H9 (cell line): ENCODE measurements at regions not wholly inside any gene's neighbourhood (a gene's known extent, or its start where the extent isn't known, plus 50 kb on each side); places are given as distances from the start of the nearest gene placed in this dataset.

Source experiments
- DNase-seq: peaks from one replicate; pipeline ENCODE4 v3.0.0-alpha.2; 2017
- H2AFZ ChIP-seq: one replicate; pipeline ENCODE4 v1.6.1; 2013; ENCODE audit warnings: mild to moderate bottlenecking, low read length, control low read depth, moderate library complexity
- H2AK5ac ChIP-seq: 2 replicates; pipeline ENCODE4 v1.6.1; 2013; ENCODE audit warnings: low read length, control low read depth, mixed read lengths; ENCODE audit not compliant: insufficient read length
- H2BK120ac ChIP-seq: one replicate; pipeline ENCODE4 v1.6.1; 2013; ENCODE audit warnings: low read depth, mild to moderate bottlenecking, low read length, control low read depth, inconsistent platforms; ENCODE audit not compliant: poor library complexity, severe bottlenecking
- H2BK12ac ChIP-seq: 2 replicates; pipeline ENCODE4 v1.6.1; 2013; ENCODE audit warnings: low read length, control low read depth, mixed read lengths, low read depth; ENCODE audit not compliant: insufficient read length
- H2BK15ac ChIP-seq: 2 replicates; pipeline ENCODE4 v1.6.1; 2013; ENCODE audit warnings: low read depth, low read length, control low read depth
- H2BK20ac ChIP-seq: one replicate; pipeline ENCODE4 v1.6.1; 2013; ENCODE audit warnings: low read depth, mild to moderate bottlenecking, low read length, control low read depth, inconsistent platforms; ENCODE audit not compliant: poor library complexity, severe bottlenecking
- H2BK5ac ChIP-seq: 2 replicates; pipeline ENCODE4 v1.6.1; 2013; ENCODE audit warnings: low read length, control low read depth, mixed read lengths; ENCODE audit not compliant: insufficient read length
- H3K14ac ChIP-seq: 2 replicates; pipeline ENCODE4 v1.6.1; 2013; ENCODE audit warnings: low read length, control low read depth; ENCODE audit not compliant: insufficient read depth
- H3K18ac ChIP-seq: 2 replicates; pipeline ENCODE4 v1.6.1; 2013; ENCODE audit warnings: low read depth, mild to moderate bottlenecking, mixed read lengths, low read length, control low read depth; ENCODE audit not compliant: insufficient read length
- H3K23ac ChIP-seq: 2 replicates; pipeline ENCODE4 v1.6.1; 2013; ENCODE audit warnings: low read length, control low read depth, mixed read lengths, low read depth; ENCODE audit not compliant: insufficient read length
- H3K23me2 ChIP-seq: 2 replicates; pipeline ENCODE4 v1.6.1; 2013; ENCODE audit warnings: low read depth, mild to moderate bottlenecking, mixed read lengths, low read length, control low read depth; ENCODE audit not compliant: insufficient read length, poor library complexity, severe bottlenecking
- H3K27ac ChIP-seq: 2 replicates; pipeline ENCODE4 v1.5.1; 2013; ENCODE audit warnings: low read length, control low read depth, mixed read lengths, low read depth; ENCODE audit not compliant: insufficient read length
- H3K27me3 ChIP-seq: 2 replicates; pipeline ENCODE4 v1.6.1; 2013; ENCODE audit warnings: low read length, control low read depth, inconsistent platforms; ENCODE audit not compliant: insufficient read depth
- H3K4ac ChIP-seq: 2 replicates; pipeline ENCODE4 v1.6.1; 2013; ENCODE audit warnings: low read depth, mild to moderate bottlenecking, control low read depth, inconsistent platforms, low read length, moderate library complexity
- H3K4me1 ChIP-seq: 2 replicates; pipeline ENCODE4 v1.6.1; 2013; ENCODE audit warnings: low read length, control low read depth, inconsistent platforms; ENCODE audit not compliant: insufficient read depth
- H3K4me2 ChIP-seq: 2 replicates; pipeline ENCODE4 v1.6.1; 2013; ENCODE audit warnings: low read length, control low read depth, mixed read lengths; ENCODE audit not compliant: insufficient read length, insufficient read depth
- H3K56ac ChIP-seq: 2 replicates; pipeline ENCODE4 v1.6.1; 2013; ENCODE audit warnings: low read depth, mild to moderate bottlenecking, mixed read lengths, low read length, control low read depth; ENCODE audit not compliant: insufficient read length
- H3K79me1 ChIP-seq: 2 replicates; pipeline ENCODE4 v1.6.1; 2013; ENCODE audit warnings: low read depth, mild to moderate bottlenecking, moderate library complexity, low read length, control low read depth, inconsistent platforms; ENCODE audit not compliant: insufficient read depth, poor library complexity, severe bottlenecking
- H3K79me2 ChIP-seq: 2 replicates; pipeline ENCODE4 v1.6.1; 2013; ENCODE audit warnings: low read length, control low read depth, inconsistent platforms; ENCODE audit not compliant: insufficient read depth
- H3K9ac ChIP-seq: 2 replicates; pipeline ENCODE4 v1.6.1; 2013; ENCODE audit warnings: low read length, control low read depth, mixed read lengths; ENCODE audit not compliant: insufficient read length; ENCODE audit errors: extremely low read depth
- H3K9me3 ChIP-seq: one replicate; pipeline ENCODE4 v1.6.1; 2013; ENCODE audit warnings: low read depth, low read length, inconsistent platforms; ENCODE audit not compliant: control insufficient read depth
- H3T11ph ChIP-seq: one replicate; pipeline ENCODE4 v1.6.1; 2013; ENCODE audit warnings: mild to moderate bottlenecking, low read length, control low read depth, inconsistent platforms
- H4K20me1 ChIP-seq: one replicate; pipeline ENCODE4 v1.6.1; 2013; ENCODE audit not compliant: control insufficient read depth, insufficient read length, insufficient read depth
- H4K5ac ChIP-seq: 2 replicates; pipeline ENCODE4 v1.6.1; 2013; ENCODE audit warnings: low read depth, mild to moderate bottlenecking, mixed read lengths, low read length, control low read depth; ENCODE audit not compliant: insufficient read length
- H4K8ac ChIP-seq: replicated peaks from 2 replicates; pipeline ENCODE4 v1.6.1; 2013; ENCODE audit warnings: low read length, control low read depth, mixed read lengths, low read depth; ENCODE audit not compliant: insufficient read length
- H4K91ac ChIP-seq: 2 replicates; pipeline ENCODE4 v1.6.1; 2013; ENCODE audit warnings: low read depth, mild to moderate bottlenecking, moderate library complexity, mixed read lengths, low read length, control low read depth; ENCODE audit not compliant: insufficient read length
- H3K27ac Mint-ChIP-seq, 3 experiments: 2 replicates in 2 of 3; 3 replicates in 1 of 3; pipeline ENCODE4 v1.8.0; 2020 to 2021; ENCODE audit warnings: mixed read lengths in 3 of 3, mild to moderate bottlenecking in 1 of 3, moderate library complexity in 1 of 3
- H3K27me3 Mint-ChIP-seq: 2 replicates; pipeline ENCODE4 v1.8.0; 2021; ENCODE audit warnings: low read depth, mild to moderate bottlenecking, moderate library complexity, mixed read lengths
- H3K36me3 Mint-ChIP-seq, 3 experiments: 2 replicates in 2 of 3; 3 replicates in 1 of 3; pipeline ENCODE4 v1.8.0; 2020 to 2021; ENCODE audit warnings: low read depth in 3 of 3, mixed read lengths in 3 of 3; ENCODE audit not compliant: insufficient read depth in 1 of 3
- H3K4me1 Mint-ChIP-seq, 2 experiments: 2 replicates each; pipeline ENCODE4 v1.8.0; 2020; ENCODE audit warnings: mixed read lengths in 2 of 2
- H3K4me3 Mint-ChIP-seq, 2 experiments: 2 replicates in 1 of 2; 3 replicates in 1 of 2; pipeline ENCODE4 v1.8.0; 2020 to 2021; ENCODE audit warnings: mild to moderate bottlenecking in 2 of 2, mixed read lengths in 2 of 2, moderate library complexity in 1 of 2
- H3K9me3 Mint-ChIP-seq, 2 experiments: 2 replicates in 1 of 2; 3 replicates in 1 of 2; pipeline ENCODE4 v1.8.0; 2020; ENCODE audit warnings: mild to moderate bottlenecking in 2 of 2, mixed read lengths in 2 of 2, moderate library complexity in 1 of 2
- WGBS: extraction: QIAGEN DNeasy Blood & Tissue Kit; methylation state at CpG from one replicate; pipeline ENCODE4 v1.1.7; 2013; ENCODE audit warnings: missing lambda C conversion rate, low lambda C conversion rate, mixed read lengths; ENCODE audit not compliant: insufficient read length; ENCODE audit errors: extremely low coverage; 5-methylcytosine and 5-hydroxymethylcytosine counted together
- TF ChIP-seq, protein P1 (sequence below): fragments of 200-600 bp; sonication (generic); conservative IDR thresholded peaks from 3 replicates; pipeline ENCODE4 v1.8.0; 2021; ENCODE audit warnings: antibody characterized with exemption, mild to moderate bottlenecking

DNA sequence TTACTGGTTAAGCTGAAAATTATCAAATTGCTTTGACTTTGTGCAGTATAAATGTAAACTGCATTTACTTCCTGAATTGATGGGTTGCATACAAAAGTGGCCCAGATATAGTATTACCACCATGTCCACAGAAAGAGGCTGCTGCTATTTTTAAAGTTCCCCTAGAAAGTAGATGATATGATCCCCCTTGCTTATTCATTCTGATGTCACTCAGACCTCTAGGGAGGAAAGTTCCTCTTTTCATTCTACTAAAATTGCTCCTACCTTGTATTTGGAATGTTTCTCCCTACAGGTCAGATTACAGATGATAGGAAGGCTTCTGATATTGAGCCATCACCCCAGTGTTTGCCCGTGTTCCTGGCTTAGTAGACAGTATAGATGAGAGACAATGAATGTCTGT is 247.6 kb upstream of the TNP1 start:
- peaks cover 21 to 25% of the 10 kb centered on the region in 2 experiments for H3K4me1 Mint-ChIP-seq

More for the DNA sequence above, 247.6 kb upstream of the TNP1 start:
- no peaks in the 10 kb centered on the region for H3K23me2 ChIP-seq
- no peak overlapping the region for H3T11ph ChIP-seq
- DNase-seq: no peak
- H3K9me3 Mint-ChIP-seq: no peaks in the 10 kb centered on the region
- no peaks in the 10 kb centered on the region for H4K20me1 ChIP-seq
- no peak overlapping the region for H3K56ac ChIP-seq
- no peak overlapping the region for H3K4me3 Mint-ChIP-seq
- WGBS: no CpG with 5 or more reads among the region's 1 CpG
- no peak overlapping the region for H3K18ac ChIP-seq
- H3K9ac ChIP-seq: no peak overlapping the region
- peaks cover 3% of the 10 kb centered on the region; the same call in 1 of the 2 replicates for H3K4me1 ChIP-seq
- no peak overlapping the region for H4K5ac ChIP-seq
- no peaks in the 10 kb centered on the region for H3K9me3 ChIP-seq
- no peak overlapping the region for H2AK5ac ChIP-seq
- TF ChIP-seq, protein P1, sequence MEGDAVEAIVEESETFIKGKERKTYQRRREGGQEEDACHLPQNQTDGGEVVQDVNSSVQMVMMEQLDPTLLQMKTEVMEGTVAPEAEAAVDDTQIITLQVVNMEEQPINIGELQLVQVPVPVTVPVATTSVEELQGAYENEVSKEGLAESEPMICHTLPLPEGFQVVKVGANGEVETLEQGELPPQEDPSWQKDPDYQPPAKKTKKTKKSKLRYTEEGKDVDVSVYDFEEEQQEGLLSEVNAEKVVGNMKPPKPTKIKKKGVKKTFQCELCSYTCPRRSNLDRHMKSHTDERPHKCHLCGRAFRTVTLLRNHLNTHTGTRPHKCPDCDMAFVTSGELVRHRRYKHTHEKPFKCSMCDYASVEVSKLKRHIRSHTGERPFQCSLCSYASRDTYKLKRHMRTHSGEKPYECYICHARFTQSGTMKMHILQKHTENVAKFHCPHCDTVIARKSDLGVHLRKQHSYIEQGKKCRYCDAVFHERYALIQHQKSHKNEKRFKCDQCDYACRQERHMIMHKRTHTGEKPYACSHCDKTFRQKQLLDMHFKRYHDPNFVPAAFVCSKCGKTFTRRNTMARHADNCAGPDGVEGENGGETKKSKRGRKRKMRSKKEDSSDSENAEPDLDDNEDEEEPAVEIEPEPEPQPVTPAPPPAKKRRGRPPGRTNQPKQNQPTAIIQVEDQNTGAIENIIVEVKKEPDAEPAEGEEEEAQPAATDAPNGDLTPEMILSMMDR: no peak
- H3K4me2 ChIP-seq: no peak overlapping the region
- no peak overlapping the region for H4K8ac ChIP-seq
- no peak overlapping the region for H2BK5ac ChIP-seq
- H4K91ac ChIP-seq: no peak overlapping the region
- no peaks in the 10 kb centered on the region for H3K79me1 ChIP-seq
- no peak overlapping the region for H2BK12ac ChIP-seq
- no peak overlapping the region for H2BK15ac ChIP-seq
- no peak overlapping the region for H2BK20ac ChIP-seq
- H3K4ac ChIP-seq: no peak overlapping the region
- no peak overlapping the region for H2BK120ac ChIP-seq
- no peaks in the 10 kb centered on the region for H3K79me2 ChIP-seq
- no peaks in the 10 kb centered on the region; the same call in 1 of the 2 replicates for H3K27me3 ChIP-seq
- no peak overlapping the region for H3K14ac ChIP-seq
- no peak overlapping the region for H2AFZ ChIP-seq
- H3K27ac ChIP-seq: no peak overlapping the region
- no peaks in the 10 kb centered on the region for H3K27me3 Mint-ChIP-seq
- no peak overlapping the region for H3K27ac Mint-ChIP-seq
- no peaks in the 10 kb centered on the region for H3K36me3 Mint-ChIP-seq
- H3K23ac ChIP-seq: no peak overlapping the region
